ENCODE measurements at regions not wholly inside any gene's neighbourhood (a gene's known extent, or its start where the extent isn't known, plus 50 kb on each side); places are given as distances from the start of the nearest gene placed in this dataset.

- no peaks in the 10 kb centered on the region for H3K9me3 ChIP-seq (replicated peaks)
- H3K4me1 ChIP-seq: peaks cover 3% of the 10 kb centered on the region; the same call in 1 of the 2 replicates
- H3K36me3 ChIP-seq: no peaks in the 10 kb centered on the region
- H3K27ac ChIP-seq: no peak overlapping the region
- DNase-seq: no peak
- no peaks in the 10 kb centered on the region for H3K27me3 ChIP-seq
- H3K4me3 ChIP-seq: no peak overlapping the region
Observed at GRCh38 chr9:79465156-79465555, 106.6 kb upstream of the TLE4 start.

- no peak overlapping the region for H3K27ac ChIP-seq
- no peak overlapping the region for H3K4me3 ChIP-seq
Observed at GRCh38 chr9:79469164-79469563, 102.6 kb upstream of the TLE4 start.

GRCh38 chr9:79470954-79471353, 100.8 kb upstream of the TLE4 start:
- no peak overlapping the region for H3K27ac ChIP-seq
- H3K27me3 ChIP-seq: no peaks in the 10 kb centered on the region
- H3K36me3 ChIP-seq: no peaks in the 10 kb centered on the region
- H3K4me1 ChIP-seq: 0 out of 2 replicates have a peak, but pooled peaks cover 5% of the 10 kb centered on the region
- H3K9me3 ChIP-seq (replicated peaks): no peaks in the 10 kb centered on the region
- no peak overlapping the region for H3K4me3 ChIP-seq
- DNase-seq: peak in 1 of 2 experiments; percentile 28

More at GRCh38 chr9:79469164-79469563, 102.6 kb upstream of the TLE4 start:
- Histone ChIP-seq H3K36me3 (no peaks in the 10 kb centered on the region), H3K9me3 (replicated peaks) (no peaks in the 10 kb centered on the region), H3K27me3 (no peaks in the 10 kb centered on the region), H3K4me1 (0 out of 2 replicates have a peak, but pooled peaks cover 5% of the 10 kb centered on the region)
- no peak for DNase-seq

- Histone ChIP-seq H3K27me3 (no peaks in the 10 kb centered on the region), H3K4me1 (0 out of 2 replicates have a peak, but pooled peaks cover 5% of the 10 kb centered on the region), H3K9me3 (replicated peaks) (no peaks in the 10 kb centered on the region), H3K4me3 (no peak overlapping the region), H3K27ac (no peak overlapping the region), H3K36me3 (no peaks in the 10 kb centered on the region)
- DNase-seq: peak; percentile 34 to 48
Observed at GRCh38 chr9:79471580-79472543, 99.9 kb upstream of the TLE4 start.

GRCh38 chr9:79473704-79474103, 98.1 kb upstream of the TLE4 start:
- DNase-seq: no peak
- Histone ChIP-seq H3K36me3 (no peaks in the 10 kb centered on the region), H3K4me3 (no peak overlapping the region), H3K9me3 (replicated peaks) (no peaks in the 10 kb centered on the region), H3K4me1 (0 out of 2 replicates have a peak, but pooled peaks cover 5% of the 10 kb centered on the region), H3K27ac (no peak overlapping the region), H3K27me3 (no peaks in the 10 kb centered on the region)

GRCh38 chr9:79477241-79477840, 94.4 kb upstream of the TLE4 start:
- no peaks in the 10 kb centered on the region for H3K27me3 ChIP-seq
- no peaks in the 10 kb centered on the region for H3K4me1 ChIP-seq
- no peak overlapping the region for H3K4me3 ChIP-seq
- H3K36me3 ChIP-seq: no peaks in the 10 kb centered on the region
- no peak overlapping the region for H3K27ac ChIP-seq
- H3K9me3 ChIP-seq (replicated peaks): no peaks in the 10 kb centered on the region
- no peak for DNase-seq

GRCh38 chr9:79477955-79478771, 93.6 kb upstream of the TLE4 start:
- Histone ChIP-seq H3K27me3 (no peaks in the 10 kb centered on the region), H3K9me3 (replicated peaks) (no peaks in the 10 kb centered on the region), H3K27ac (no peak overlapping the region), H3K36me3 (no peaks in the 10 kb centered on the region), H3K4me1 (no peaks in the 10 kb centered on the region), H3K4me3 (no peak overlapping the region)
- peak; percentile 20 to 52 for DNase-seq

- no peaks in the 10 kb centered on the region for H3K4me1 ChIP-seq
- no peaks in the 10 kb centered on the region for H3K9me3 ChIP-seq (replicated peaks)
- H3K27ac ChIP-seq: no peak overlapping the region
- no peaks in the 10 kb centered on the region for H3K27me3 ChIP-seq
- H3K4me3 ChIP-seq: no peak overlapping the region
- no peaks in the 10 kb centered on the region for H3K36me3 ChIP-seq
- DNase-seq: no peak
Observed at GRCh38 chr9:79480639-79481038, 91.1 kb upstream of the TLE4 start.

- H3K27ac ChIP-seq: no peak overlapping the region
- H3K4me3 ChIP-seq: no peak overlapping the region
- no peaks in the 10 kb centered on the region for H3K4me1 ChIP-seq
- H3K36me3 ChIP-seq: no peaks in the 10 kb centered on the region
- DNase-seq: no peak
- no peaks in the 10 kb centered on the region for H3K9me3 ChIP-seq (replicated peaks)
- H3K27me3 ChIP-seq: no peaks in the 10 kb centered on the region
Observed at GRCh38 chr9:79481846-79482477, 89.8 kb upstream of the TLE4 start.

GRCh38 chr9:79485258-79485657, 86.5 kb upstream of the TLE4 start:
- H3K27ac ChIP-seq: no peak overlapping the region
- H3K27me3 ChIP-seq: no peaks in the 10 kb centered on the region
- peaks cover 10% of the 10 kb centered on the region for H3K4me1 ChIP-seq
- no peak for DNase-seq
- no peaks in the 10 kb centered on the region for H3K9me3 ChIP-seq (replicated peaks)
- H3K4me3 ChIP-seq: no peak overlapping the region
- no peaks in the 10 kb centered on the region for H3K36me3 ChIP-seq

GRCh38 chr9:79489261-79490000, 82.3 kb upstream of the TLE4 start:
- DNase-seq: peak; percentile 22 to 38
- Histone ChIP-seq H3K9me3 (replicated peaks) (no peaks in the 10 kb centered on the region), H3K27ac (no peak overlapping the region), H3K27me3 (no peaks in the 10 kb centered on the region), H3K36me3 (no peaks in the 10 kb centered on the region), H3K4me1 (peaks cover 10% of the 10 kb centered on the region), H3K4me3 (no peak overlapping the region; the same call in 1 of the 2 replicates)

GRCh38 chr9:79490657-79491248, 81.0 kb upstream of the TLE4 start:
- Histone ChIP-seq H3K36me3 (no peaks in the 10 kb centered on the region), H3K27me3 (no peaks in the 10 kb centered on the region)
- no peak for DNase-seq

More at GRCh38 chr9:79490657-79491248, 81.0 kb upstream of the TLE4 start:
- no peaks in the 10 kb centered on the region for H3K9me3 ChIP-seq (replicated peaks)
- peaks cover 10% of the 10 kb centered on the region for H3K4me1 ChIP-seq
- H3K4me3 ChIP-seq: no peak overlapping the region
- H3K27ac ChIP-seq: no peak overlapping the region
